NCI-H748 (cell line): ENCODE measurements at regions not wholly inside any gene's neighbourhood (a gene's known extent, or its start where the extent isn't known, plus 50 kb on each side); places are given as distances from the start of the nearest gene placed in this dataset.
A peak's percentile ranks its signal among the peaks of the same experiment; 100 is the strongest.
"Not testable (repeated sequence)": the region's sequence is repeated elsewhere in the genome, so short reads cannot be mapped to it uniquely, and the experiment has no call there.

Experiments
- DNase-seq: peaks from one replicate; lab custom pipeline; 2025; ENCODE audit not compliant: unreplicated experiment; lab: John Stamatoyannopoulos, UW

GRCh38 chr7:109696723-109697122 lies 1127.0 kb downstream of the DNAJB9 start:
- no peak for DNase-seq

GRCh38 chr7:109699661-109700060 lies 1130.0 kb downstream of the DNAJB9 start:
- no peak for DNase-seq

GRCh38 chr7:109713366-109713765 lies 1143.7 kb downstream of the DNAJB9 start:
- no peak for DNase-seq

GRCh38 chr7:109719359-109719758 lies 1149.7 kb downstream of the DNAJB9 start:
- DNase-seq, result not testable (repeated sequence)

GRCh38 chr7:109734601-109735000 lies 1164.9 kb downstream of the DNAJB9 start:
- DNase-seq, result no peak

- DNase-seq, result no peak
Measured at GRCh38 chr7:109735881-109736280, 1166.2 kb downstream of the DNAJB9 start.

GRCh38 chr7:109745677-109746410 lies 1176.2 kb downstream of the DNAJB9 start:
- DNase-seq, result peak; percentile 50

GRCh38 chr7:109751241-109751640 lies 1181.6 kb downstream of the DNAJB9 start:
- no peak for DNase-seq

- DNase-seq, result no peak
Measured at GRCh38 chr7:109752068-109752467, 1182.4 kb downstream of the DNAJB9 start.

GRCh38 chr7:109757713-109758112 lies 1188.0 kb downstream of the DNAJB9 start:
- no peak for DNase-seq

GRCh38 chr7:109763611-109764010 lies 1193.9 kb downstream of the DNAJB9 start:
- DNase-seq, result peak; percentile 48

GRCh38 chr7:109772161-109772560 lies 1202.5 kb downstream of the DNAJB9 start:
- DNase-seq, result no peak

- DNase-seq, result no peak
Measured at GRCh38 chr7:109782806-109783205, 1213.1 kb downstream of the DNAJB9 start.

- DNase-seq, result no peak
Measured at GRCh38 chr7:109806548-109806947, 1236.9 kb downstream of the DNAJB9 start.

GRCh38 chr7:109821156-109821555 lies 1251.5 kb downstream of the DNAJB9 start:
- DNase-seq, result no peak

- no peak for DNase-seq
Measured at GRCh38 chr7:109834851-109835250, 1256.1 kb upstream of the LRRN3 start.

GRCh38 chr7:109835577-109835976 lies 1255.3 kb upstream of the LRRN3 start:
- peak; percentile 24 for DNase-seq

- no peak for DNase-seq
Measured at GRCh38 chr7:109836016-109836415, 1254.9 kb upstream of the LRRN3 start.

GRCh38 chr7:109842386-109842785 lies 1248.5 kb upstream of the LRRN3 start:
- no peak for DNase-seq

- DNase-seq, result peak; percentile 60
Measured at GRCh38 chr7:109844362-109844761, 1246.6 kb upstream of the LRRN3 start.

- peak; percentile 8 for DNase-seq
Measured at GRCh38 chr7:109864230-109864629, 1226.7 kb upstream of the LRRN3 start.

- DNase-seq, result peak; percentile 33
Measured at GRCh38 chr7:109868215-109868860, 1222.6 kb upstream of the LRRN3 start.

GRCh38 chr7:109873296-109873695 lies 1217.6 kb upstream of the LRRN3 start:
- peak; percentile 32 for DNase-seq
